GM19468 (cell line): ENCODE measurements at regions not wholly inside any gene's neighbourhood (a gene's known extent, or its start where the extent isn't known, plus 50 kb on each side); places are given as distances from the start of the nearest gene placed in this dataset.

ENCODE experiments used
- ATAC-seq: cut with Tn5 transposase; IDR thresholded peaks from one replicate; pipeline ENCODE4 v1.9.1; 2021; ENCODE audit warnings: mild to moderate bottlenecking, moderate library complexity, moderate number of reproducible peaks; ENCODE audit not compliant: unreplicated experiment; ENCODE audit errors: extremely low read depth

DNA sequence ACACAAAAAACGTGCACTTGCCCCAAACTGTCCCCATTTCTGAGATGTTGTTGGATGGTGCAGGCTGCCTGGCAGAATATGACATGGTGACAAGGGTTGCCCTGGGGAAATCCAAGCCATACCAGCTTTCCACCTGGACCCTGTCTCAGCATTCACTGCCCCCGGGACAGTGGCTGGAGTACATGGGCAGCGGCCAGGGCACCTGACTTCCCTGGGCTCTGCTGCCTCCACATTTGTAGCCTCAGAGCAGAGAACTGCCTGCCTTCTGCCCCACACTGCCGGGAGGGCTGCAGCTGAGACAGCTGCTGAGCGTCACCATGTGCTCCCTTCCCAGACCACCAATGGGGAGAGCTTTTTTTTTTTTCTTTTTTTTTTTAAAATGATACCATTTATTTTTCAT, 222.9 kb upstream of the ZNF32 start:
- ATAC-seq, result no peak

DNA sequence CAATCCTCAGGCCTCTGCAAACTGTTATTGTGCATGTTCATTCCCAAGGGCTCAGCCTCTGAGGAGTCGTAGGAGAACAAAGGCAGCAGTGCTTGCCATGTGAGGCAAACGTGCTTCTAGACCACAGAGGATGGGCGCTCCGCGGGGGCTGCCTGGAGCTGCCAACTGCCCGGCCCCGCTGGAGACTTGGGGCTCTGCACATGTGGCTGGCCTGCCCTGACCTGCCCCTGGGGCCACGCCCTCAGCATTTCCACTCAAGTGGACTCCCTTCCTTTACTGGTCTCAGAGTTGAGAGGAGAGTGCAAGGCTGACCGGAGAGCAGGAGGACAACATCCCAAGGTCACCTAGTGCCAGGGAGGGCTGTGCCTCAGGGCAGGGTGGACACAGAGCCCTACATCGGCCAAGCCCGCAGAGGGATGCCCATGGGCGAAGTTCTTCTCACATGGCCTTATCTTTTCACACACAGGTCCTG, 222.3 kb upstream of the ZNF32 start:
- ATAC-seq, result no peak

DNA sequence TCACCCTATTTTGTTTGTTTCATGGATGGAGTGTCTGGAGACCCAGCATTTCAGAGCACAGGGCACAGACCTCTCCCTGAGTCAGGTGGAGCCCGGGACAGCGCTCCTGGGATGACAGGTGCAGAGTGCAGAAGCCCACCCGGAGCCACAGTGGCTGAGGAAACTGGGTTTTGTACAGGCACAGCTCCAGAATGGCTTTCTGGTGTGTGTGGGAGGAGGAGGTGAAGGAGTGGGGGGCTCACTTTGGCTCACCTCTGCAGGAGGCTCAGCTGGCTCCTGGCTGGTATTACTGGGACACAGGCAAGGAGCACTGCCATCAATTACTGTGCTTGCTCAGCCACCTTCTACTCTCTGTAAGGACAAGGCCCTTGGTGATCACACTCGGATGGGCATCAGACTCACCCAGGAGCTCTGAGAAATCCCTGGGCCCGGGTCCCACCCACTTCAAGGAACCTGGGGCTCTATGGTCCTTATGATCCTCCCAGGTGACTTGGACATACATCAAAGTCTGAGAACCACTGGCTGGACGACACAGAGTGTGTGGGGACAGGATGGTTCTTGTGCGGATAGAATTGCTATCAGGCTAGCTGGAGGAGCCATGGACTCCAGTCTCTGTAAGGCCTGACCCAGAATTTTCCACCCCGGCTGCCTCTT, 221.1 kb upstream of the ZNF32 start:
- ATAC-seq, result no peak

DNA sequence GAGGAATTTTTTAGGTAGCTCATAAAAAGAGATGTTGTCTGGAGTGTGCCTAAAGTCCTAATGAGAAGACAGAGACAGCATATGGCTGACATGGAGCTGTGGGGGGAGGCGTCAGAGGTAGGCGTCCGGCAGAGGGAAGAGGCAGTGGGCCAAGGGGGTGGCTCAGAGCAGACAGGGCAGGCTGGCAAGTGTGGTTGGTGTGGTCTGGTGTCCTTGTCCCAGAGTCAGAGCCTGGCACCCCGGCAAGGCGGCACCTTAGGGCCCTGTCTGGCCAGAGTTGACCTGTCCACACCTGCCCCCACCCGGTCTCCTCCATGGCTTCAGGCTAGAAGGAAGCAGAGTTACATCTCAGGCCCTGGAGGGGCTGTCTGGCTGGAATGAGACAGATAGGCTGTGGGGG, 220.3 kb upstream of the ZNF32 start:
- no peak for ATAC-seq

DNA sequence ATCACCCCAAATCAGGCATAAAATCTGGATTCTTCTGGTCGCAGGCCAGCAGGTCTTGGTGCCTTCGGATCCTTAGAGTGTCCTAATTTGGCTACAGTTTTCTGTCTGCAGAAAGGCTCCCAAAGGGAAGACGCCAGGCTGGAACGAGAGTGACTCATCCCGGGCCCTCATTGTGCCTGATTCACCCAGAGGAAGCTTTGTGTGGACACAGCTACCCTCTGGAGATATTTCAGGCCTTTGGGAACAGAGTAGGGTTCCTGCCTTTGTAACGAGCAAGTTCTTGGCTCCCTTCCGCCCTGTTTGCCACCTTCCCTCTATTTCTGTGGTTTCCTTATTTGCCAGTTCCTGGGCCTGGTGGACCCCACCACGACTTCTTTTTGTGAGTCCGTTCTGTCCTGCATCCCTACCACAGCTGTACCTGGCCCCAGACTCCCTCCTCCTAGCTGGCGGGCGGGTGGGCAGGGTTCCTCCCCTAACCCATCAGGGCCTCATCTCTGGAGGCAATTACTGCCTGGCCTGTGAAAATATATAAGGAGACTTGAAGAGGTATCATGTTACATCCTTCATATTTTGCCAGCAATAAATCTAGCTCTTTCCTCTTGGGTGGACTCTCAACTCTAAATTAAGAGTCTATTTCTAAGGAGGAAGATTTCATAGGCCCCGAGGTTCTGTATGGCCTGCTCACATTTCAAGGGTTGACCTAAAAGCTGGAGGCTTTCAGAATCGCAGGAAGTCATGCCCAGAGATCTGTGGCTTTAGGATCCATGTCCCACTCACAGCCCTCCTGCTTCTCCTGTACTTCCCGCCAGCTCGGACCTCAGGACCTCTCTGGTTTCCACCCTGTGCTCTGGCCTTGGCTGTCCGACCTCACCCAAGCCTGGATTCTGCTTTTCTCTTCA, 219.2 kb upstream of the ZNF32 start:
- no peak for ATAC-seq

DNA sequence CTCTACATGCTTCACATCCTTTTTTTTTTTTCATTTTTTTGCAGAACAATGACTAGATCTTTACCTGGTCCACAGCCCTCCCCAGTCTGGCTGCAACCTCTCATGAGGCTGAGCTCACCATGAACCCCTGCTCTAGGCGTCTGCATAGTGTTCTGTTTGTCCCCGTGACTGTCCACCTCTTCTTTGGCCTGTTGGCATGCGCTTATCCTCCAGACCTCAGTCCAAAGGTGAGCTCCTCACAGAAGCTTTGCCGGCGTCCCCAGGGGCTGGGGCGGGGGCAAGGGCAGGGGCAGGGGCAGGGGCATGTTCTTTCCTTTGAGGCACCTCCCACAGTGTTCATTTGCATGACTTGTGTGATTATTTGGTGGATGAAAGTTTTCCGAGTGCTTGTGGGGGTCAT, 218.4 kb upstream of the ZNF32 start:
- no peak for ATAC-seq

DNA sequence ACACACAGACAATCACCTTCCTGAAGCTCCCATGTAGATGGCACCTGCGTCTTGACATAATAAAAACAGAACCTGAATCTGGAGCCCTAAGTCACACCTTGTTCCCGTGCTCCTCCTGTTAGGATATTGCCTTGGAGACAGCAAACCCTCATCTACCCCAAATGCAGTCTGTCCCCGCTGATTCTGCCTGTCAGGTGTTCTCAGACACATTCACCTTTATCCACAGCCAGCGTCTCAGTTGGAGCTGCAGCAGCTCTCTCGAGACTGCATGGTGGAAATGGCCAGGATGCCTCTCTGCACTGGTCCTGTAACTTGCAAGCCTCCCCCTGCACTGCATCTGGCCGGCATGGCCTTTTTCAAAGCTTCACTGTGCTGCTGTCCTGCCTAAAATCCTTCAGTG, 218.0 kb upstream of the ZNF32 start:
- no peak for ATAC-seq

DNA sequence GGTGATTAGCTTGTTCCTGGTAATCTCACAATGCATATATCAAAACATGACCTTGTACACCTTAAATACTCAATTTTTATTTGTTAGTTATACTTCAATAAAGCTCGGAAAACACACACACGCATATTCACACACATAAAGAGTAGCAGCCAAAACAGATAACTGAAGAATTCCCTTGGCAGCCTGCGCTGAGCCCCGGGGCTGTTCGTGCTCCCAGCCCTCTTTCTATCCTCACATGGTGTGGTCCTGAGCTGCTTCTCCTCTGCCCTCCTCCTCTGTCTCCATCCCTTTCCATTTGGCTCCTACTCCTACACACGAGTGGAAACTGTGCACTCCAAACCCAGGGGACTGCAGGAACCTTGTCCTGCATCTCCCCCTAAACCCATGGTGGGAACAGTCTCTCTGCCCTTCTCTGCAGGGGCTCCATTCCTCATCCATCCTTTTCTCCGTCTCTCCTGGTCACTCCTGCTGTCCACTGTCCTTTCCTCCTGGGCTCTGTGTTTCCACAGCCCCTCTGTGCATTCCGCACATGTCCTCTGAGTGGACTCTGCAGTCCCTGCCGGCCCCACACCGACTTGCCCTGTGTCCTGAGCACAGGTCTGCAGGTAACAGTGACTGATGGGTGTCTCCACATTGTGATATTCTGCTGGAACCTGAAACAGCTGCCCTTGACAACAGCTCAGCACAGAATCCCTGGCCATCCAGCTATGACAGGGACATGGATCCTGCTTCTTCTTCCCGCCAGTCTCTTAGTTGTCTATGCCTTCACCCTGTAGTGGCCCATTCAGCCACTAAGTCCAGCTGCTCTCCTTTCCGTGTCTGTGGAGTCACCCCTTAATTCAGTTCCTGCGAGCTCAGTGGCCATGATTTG, 216.8 kb upstream of the ZNF32 start:
- ATAC-seq, result no peak

DNA sequence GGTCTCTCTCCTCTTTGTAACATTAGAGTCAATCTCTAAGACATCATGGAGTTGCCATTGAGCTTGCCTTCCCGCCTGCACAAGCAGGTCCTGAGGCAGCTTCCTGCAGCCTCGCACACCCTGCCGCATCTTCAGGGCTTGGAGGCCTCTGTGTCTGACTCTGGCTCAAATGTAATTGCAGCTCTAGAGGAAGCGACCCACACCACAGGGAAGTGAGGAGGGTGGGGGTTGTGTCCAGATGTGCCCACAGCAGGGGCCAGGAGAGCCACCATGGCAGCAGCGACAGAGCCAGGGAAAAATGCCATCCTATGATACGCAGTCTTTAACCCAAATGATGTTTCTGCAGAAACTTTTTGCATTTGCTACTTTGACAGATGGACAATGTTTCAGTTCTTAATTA, 216.0 kb upstream of the ZNF32 start:
- no peak for ATAC-seq

DNA sequence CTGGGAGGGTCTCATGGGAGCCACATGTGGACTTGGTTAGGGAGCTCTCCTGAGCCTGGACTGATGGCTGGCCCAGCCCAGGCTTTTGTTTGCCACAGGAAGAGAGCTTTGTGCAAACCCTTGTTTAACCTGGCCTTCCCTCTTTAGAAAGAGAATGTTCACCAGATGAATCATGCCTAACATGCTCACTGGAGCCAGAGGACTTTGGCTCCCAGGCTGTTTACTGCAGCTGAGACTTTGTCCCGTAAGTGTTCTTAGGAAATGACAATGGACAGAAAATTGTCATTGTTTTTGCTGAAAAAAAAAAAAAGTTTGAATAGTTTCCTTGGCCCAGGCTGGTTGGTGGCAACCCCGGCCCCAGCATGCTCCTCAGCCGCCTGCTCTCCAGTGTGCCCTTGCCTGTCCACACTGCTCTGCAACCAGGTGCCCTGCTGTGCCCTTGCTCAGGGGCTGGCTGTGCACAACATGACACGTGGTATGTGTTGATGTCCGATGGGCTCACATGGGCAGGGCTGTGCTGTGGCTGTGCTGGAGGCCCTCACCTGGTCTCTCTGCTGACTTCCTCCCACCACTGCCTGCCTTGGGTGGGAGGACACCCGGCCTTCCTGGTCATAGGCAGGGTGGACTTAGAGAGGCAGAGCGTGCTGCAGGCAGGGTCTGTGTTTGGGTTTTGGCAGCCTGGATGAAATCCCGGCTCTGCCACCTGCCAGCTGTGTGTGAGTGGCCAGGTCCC, 215.3 kb upstream of the ZNF32 start:
- no peak for ATAC-seq

DNA sequence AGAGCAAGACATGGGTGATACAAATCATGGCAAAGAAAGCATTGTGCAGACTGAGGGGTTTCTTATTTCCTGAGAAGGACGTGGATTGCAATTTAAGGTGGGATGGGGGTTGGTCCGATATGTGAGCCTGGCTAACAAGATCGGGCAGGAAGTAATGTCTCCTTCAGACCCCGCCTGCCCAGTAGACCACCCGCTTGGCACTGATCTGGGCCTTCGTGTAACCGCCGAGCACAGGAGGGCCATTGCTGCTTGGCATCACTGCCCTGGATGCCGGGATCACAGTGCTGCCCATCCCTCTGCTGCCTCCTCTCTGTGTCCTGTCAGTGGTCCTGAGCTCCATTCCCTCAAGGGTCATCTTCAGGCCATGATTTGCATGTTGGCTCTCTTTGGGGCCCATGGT, 214.6 kb upstream of the ZNF32 start:
- ATAC-seq, result no peak

DNA sequence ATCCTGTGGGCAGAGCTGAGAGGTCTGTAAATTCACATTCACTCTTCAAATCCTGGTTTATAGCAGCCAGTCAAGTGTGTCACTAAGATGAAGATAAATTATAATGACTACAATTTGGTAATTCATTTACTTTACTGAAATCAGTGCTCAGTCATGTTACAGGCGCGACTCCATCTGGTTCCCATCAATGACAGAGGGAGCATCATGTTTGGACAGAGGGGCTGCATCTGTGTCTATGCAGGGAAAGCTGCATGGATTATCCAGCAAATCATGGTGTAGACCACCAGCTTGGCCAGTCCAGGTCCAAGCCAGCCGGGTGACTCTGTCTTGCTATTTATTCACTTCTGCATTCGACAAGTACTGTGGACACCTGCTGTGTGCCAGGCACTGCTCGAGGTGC, 214.1 kb upstream of the ZNF32 start:
- no peak for ATAC-seq

DNA sequence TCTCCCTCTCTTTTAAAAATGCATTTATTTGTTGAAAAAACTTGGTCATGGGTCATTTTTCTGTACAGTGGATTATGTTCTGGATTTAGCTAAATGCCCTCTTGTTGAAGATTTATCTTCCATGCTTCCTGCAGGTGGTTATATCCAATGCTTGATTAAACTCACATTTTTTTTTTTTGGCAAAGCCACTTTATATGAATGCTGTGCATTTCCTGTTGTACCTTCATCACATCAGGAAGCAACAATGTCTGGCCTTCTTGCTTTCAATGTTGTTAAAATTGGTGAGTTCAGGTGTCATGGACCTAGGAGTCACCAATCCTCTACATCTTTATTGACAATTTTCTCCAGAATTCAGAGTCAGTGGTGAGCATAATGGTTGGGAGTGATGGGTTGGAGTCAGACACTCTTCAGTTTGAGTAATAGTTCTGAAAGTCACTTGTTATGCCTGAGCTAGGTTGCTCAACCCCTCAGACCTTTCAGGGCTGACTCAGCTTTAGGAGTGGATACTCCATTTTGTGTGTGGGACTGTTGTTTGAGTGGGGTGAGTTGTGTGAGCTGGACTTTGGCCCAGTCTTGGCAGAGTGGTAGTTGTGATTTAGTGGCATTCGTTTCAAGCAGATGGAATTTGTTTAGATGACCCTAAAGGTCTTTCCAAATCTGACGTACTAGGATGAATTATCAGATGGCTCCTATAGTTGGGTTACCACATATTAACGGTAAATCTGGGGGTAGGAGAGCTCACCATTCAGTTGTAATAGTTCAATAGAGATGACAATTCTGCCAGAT, 213.5 kb upstream of the ZNF32 start:
- ATAC-seq, result no peak

DNA sequence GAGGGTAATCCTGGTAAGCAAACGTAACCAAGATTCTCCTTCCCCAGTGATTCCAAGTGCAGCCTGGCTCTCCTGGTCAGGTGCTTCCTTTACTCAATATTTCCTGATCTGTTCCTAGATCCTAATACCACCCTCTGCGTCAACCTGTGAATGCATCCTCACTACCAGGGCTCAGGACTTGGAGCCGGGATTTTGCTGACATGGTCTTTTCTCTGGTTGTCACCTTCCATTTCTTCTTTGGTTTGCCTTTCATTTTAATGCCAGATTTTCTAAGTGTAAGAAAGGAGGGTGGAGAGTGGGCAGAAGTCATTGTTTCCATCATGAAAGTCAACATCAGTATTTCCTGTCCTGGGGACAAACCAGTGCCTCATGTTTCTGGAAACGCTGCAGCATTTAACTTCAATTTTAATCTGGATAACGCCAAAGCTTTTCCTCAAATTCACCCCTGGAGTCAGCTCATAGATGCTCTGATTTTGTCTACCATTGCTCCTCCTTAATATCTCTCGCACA, 210.4 kb upstream of the ZNF32 start:
- ATAC-seq, result no peak

DNA sequence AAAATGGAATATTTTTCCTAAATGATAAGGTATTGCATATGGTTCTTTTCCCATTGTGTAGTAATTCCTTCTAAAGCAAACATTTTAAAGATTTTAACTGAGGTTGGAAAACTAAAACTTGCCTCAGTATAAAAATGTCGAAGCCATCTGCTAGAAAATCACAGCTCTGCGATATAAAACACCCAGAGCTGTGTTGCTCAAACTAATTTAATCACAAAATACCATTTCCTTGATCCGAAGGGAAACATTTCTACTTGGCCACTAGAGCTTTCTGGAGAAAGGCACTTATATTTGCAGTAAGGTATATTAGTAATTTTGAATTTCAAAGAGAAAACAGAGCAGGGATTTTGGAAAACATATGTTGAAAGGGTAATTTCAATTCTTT, 209.2 kb upstream of the ZNF32 start:
- no peak for ATAC-seq

DNA sequence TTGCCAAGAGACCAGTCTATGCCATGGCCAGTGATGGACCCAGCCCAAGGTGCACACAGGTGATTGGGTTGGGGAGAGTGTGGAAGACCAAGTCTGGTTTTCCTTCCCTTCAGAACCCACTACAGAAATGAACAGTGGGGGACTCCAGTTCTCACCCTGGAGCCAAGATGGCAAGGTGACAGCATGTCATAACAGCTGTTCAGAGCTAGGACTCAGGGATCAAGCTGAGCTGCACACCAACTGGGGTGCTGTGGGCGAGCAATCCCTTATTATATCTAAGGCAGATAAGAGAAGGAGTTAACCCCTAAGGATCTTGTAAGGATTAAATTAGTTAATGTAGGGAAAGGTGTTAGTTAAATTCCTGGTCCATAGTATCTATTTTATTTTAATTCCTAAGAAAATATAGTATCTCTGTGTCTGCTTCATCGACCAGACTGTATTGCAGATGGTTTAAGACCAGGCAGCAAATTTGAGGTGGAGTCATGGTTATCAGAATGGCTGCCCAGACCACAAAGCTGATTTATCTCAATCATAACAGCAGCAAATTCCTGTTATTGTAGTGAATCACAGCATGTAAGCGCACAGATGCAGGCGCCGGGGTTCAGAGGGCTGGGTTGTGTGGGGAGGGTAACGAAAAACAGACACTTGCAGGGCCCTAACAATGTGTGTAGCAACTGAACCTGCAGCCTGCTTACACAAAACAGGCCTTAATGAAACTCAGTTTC, 208.7 kb upstream of the ZNF32 start:
- ATAC-seq, result no peak

DNA sequence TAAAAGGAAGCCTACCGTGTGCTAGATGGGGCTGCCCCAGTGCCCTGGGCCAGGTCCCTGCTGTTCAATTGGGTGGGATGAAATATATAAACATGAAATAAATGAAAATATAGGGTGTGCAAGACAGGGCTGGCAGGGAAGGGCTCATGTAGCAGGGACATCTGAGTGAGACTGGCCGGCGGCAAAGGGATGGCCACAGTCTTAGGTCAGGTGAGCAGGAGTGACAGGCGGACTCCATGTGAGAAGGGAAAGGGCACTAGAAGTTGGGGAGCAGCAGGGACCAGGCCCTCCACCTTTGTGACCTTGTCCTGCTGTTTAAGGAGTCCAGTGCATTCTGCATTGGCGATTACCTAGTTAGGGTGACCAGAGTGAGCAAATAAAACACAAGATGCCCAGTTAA, 207.6 kb upstream of the ZNF32 start:
- ATAC-seq, result no peak

DNA sequence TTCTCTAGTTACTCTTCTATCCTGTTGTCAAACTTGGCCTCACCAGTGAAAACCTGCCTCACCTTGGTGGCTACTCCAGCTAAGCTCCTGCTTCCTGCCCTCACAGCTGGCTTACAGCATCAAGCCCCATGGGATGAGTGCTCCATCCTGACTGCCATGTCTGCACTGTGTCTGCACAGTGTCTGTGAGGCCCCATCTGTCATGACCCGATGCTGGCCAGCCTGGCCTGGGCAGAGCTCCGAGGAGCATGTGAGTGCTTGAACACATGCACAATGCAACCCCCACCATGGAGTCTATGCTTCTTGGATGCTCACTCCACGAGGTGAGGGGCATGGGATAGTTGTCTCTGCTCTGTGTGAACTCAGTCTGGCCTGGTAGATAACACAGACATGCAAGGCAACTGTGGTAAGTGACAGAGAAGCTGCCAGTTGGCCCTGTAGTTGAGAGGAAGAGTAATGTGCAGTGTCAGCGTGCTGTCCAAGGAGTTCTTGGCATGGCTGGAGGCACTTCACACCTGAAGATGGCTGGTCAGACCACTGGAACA, 207.1 kb upstream of the ZNF32 start:
- ATAC-seq, result no peak
